Activated T-cell treated with anti-CD3 and anti-CD28 coated beads, Interleukin-2, amount 50 U/mL, for 4 hours (primary cell): ENCODE measurements at regions not wholly inside any gene's neighbourhood (a gene's known extent, or its start where the extent isn't known, plus 50 kb on each side); places are given as distances from the start of the nearest gene placed in this dataset.

Experiments
- ATAC-seq, 2 donors: fragments of 200-7000 bp; cut with Tn5 transposase; one replicate each; pipeline ENCODE4 v1.10.0; 2021
- DNase-seq: peaks from one replicate; pipeline ENCODE4 v3.0.0-alpha.2; 2020
- H3K27me3 Mint-ChIP-seq: one replicate; pipeline ENCODE4 v1.8.0; 2021; ENCODE audit warnings: low read depth, mixed read lengths
- H3K36me3 Mint-ChIP-seq: one replicate; pipeline ENCODE4 v1.8.0; 2022; ENCODE audit warnings: mixed read lengths; ENCODE audit not compliant: insufficient read depth
- H3K4me1 Mint-ChIP-seq: one replicate; pipeline ENCODE4 v1.8.0; 2021; ENCODE audit warnings: low read depth, mixed read lengths
- H3K4me3 Mint-ChIP-seq: one replicate; pipeline ENCODE4 v1.8.0; 2021; ENCODE audit warnings: mild to moderate bottlenecking, moderate library complexity, mixed read lengths
- H3K9me3 Mint-ChIP-seq: one replicate; pipeline ENCODE4 v1.8.0; 2021; ENCODE audit warnings: mixed read lengths

DNA sequence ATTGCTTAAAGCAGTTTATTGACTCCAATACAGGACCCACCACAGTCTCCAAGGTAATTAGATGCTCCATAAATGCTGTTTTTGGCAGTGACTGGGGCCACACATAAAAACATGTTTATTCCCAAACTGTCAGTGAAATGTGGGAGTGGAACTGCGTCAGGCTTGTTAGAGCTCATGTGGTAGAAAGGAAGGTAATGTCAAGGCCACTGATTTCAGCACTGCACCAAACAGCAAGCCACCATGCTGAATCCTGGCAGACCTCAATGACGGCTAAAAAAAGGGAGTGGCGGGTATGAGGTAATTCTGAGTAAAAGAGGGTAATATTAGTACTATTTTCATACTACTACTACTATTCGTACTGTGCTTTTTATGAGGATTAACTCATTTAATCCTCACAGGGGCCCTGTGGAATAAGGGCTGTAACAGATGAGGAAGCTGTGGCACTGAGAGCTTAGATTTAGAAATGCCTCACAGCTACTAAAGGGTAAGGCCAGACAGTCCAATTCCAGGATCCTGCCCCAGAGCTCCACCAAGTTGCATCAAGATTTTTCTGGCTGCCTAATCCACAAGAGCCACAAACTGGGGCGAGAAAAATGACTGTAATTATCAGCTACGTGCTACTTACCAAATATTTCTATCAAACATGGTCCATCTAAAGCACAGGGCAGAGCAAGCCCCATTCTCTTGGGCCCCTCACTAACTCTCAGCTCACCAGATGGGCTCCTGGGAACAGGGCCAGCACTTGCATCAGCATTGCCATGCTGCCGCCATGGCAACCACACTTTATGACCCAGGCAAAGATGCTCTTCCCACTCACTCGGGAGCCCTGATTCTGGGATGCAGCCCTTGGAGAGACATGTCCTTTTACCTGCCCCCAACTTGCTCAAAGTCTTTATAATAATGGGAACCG, 83.6 kb upstream of the SPATA12 start:
- Mint-ChIP-seq H3K36me3 (no peaks in the 10 kb centered on the region), H3K9me3 (no peaks in the 10 kb centered on the region)
- DNase-seq = no peak

DNA sequence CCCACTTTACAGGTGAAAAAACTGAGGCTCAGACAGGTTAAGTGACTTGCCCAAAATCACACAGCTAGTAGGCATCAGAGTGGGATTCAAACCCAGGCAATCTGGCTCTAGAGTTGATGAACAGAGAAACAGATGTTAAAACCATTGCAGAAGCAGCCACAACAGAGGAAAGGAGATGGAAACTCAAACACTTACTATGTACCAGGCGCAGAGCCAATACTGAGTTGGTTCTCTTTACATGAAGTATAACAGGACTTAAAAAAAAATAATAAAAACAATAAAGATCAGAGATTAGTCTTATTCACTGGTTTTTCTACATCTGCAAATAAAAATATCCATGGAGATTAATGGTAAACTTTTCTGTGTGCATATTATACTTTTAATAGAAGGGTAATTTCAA, 84.9 kb upstream of the SPATA12 start:
- DNase-seq (no peak), ATAC-seq (no peak)
- H3K4me1 Mint-ChIP-seq = peaks cover 7% of the 10 kb centered on the region
- no peaks in the 10 kb centered on the region for H3K27me3 Mint-ChIP-seq
- H3K36me3 Mint-ChIP-seq = no peaks in the 10 kb centered on the region
- no peaks in the 10 kb centered on the region for H3K9me3 Mint-ChIP-seq
- H3K4me3 Mint-ChIP-seq = no peak overlapping the region

More for the DNA sequence above, 83.6 kb upstream of the SPATA12 start:
- no peak overlapping the region for H3K4me3 Mint-ChIP-seq
- no peak for ATAC-seq
- H3K4me1 Mint-ChIP-seq = peaks cover 13% of the 10 kb centered on the region
- H3K27me3 Mint-ChIP-seq = no peaks in the 10 kb centered on the region

DNA sequence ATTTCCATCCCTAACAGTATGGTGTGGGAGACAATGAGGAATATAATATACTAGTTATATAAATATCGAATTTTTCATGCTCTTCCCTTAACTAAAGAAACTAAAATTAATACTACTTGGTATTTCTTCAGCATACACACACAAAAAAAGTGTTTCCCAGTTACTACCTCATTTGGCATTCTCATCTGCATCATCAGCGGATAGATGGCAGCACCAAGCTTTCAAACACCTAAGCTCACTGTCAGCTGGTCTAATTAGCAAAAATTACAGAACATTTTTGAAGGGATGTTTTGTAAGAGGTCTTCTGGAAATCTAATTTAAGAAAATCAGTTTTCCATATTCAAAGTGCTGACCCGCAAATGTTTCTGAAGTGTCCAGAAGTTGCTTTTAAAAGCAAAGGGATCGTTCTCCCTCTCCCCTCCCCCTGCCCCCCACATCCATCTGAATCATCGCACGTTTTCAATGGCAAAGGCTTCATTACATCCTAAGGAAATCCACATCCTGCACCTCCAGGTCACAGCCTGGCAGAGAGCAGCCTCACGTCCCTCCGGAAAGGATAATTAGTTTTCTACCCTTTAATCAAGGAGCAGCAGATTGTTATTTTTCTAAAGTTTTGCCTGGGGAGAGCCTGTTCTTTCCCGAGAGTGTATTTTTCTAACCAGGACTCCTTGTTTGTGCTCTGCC, 86.1 kb upstream of the SPATA12 start:
- Mint-ChIP-seq H3K4me3 (no peak overlapping the region), H3K36me3 (no peaks in the 10 kb centered on the region), H3K27me3 (no peaks in the 10 kb centered on the region), H3K4me1 (peaks cover 10% of the 10 kb centered on the region), H3K9me3 (no peaks in the 10 kb centered on the region)
- DNase-seq (no peak), ATAC-seq (no peak)

- Mint-ChIP-seq H3K4me3 (no peak overlapping the region), H3K9me3 (no peaks in the 10 kb centered on the region), H3K27me3 (no peaks in the 10 kb centered on the region), H3K4me1 (peaks cover 10% of the 10 kb centered on the region), H3K36me3 (no peaks in the 10 kb centered on the region)
- no peak for DNase-seq
- no peak for ATAC-seq
Measured at GRCh38 chr3:56971816-56972215, 88.6 kb upstream of the SPATA12 start.

GRCh38 chr3:56971261-56971660, 89.2 kb upstream of the SPATA12 start:
- Mint-ChIP-seq H3K4me3 (no peak overlapping the region), H3K36me3 (no peaks in the 10 kb centered on the region), H3K27me3 (no peaks in the 10 kb centered on the region), H3K4me1 (peaks cover 10% of the 10 kb centered on the region), H3K9me3 (no peaks in the 10 kb centered on the region)
- ATAC-seq (no peak), DNase-seq (no peak)

DNA sequence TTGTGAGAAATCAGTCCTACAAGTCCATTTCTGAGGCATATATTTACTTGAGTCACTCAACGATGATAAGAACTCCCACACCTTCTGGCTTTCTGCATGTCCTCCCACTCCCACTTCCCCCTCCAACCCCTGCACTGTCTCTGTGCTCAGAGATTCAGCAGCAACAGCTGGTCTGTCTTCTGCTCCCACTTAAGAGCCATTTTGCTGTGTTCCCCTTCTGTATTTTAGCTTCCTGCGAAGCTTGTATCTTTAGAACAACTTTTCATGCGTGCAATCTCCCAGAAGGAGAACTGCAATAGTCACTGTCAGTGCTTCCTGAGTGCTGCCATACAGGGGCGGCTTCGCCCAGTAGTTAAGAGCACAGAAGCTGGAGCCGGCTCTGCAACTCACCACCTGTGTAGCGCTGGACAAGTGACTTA, 90.0 kb upstream of the SPATA12 start:
- H3K36me3 Mint-ChIP-seq = no peaks in the 10 kb centered on the region
- no peaks in the 10 kb centered on the region for H3K27me3 Mint-ChIP-seq
- ATAC-seq = peak; percentile 40 to 52
- H3K9me3 Mint-ChIP-seq = no peaks in the 10 kb centered on the region
- no peak for DNase-seq
- peaks cover 10% of the 10 kb centered on the region for H3K4me1 Mint-ChIP-seq
- no peak overlapping the region for H3K4me3 Mint-ChIP-seq

GRCh38 chr3:56969851-56970250, 90.6 kb upstream of the SPATA12 start:
- H3K27me3 Mint-ChIP-seq = no peaks in the 10 kb centered on the region
- no peak for DNase-seq
- ATAC-seq = no peak
- no peaks in the 10 kb centered on the region for H3K36me3 Mint-ChIP-seq
- no peak overlapping the region for H3K4me3 Mint-ChIP-seq
- no peaks in the 10 kb centered on the region for H3K9me3 Mint-ChIP-seq
- peaks cover 10% of the 10 kb centered on the region for H3K4me1 Mint-ChIP-seq

- no peak for DNase-seq
- peaks cover 4% of the 10 kb centered on the region for H3K9me3 Mint-ChIP-seq
- no peaks in the 10 kb centered on the region for H3K27me3 Mint-ChIP-seq
- H3K4me1 Mint-ChIP-seq = peaks cover 10% of the 10 kb centered on the region
- ATAC-seq = no peak
- H3K4me3 Mint-ChIP-seq = no peak overlapping the region
- H3K36me3 Mint-ChIP-seq = peaks cover 2% of the 10 kb centered on the region
Measured at GRCh38 chr3:56966509-56966908, 94.0 kb upstream of the SPATA12 start.

GRCh38 chr3:56966104-56966503, 94.4 kb upstream of the SPATA12 start:
- Mint-ChIP-seq H3K4me3 (no peak overlapping the region), H3K4me1 (peaks cover 10% of the 10 kb centered on the region), H3K9me3 (peaks cover 4% of the 10 kb centered on the region), H3K36me3 (peaks cover 2% of the 10 kb centered on the region), H3K27me3 (no peaks in the 10 kb centered on the region)
- DNase-seq = no peak
- no peak for ATAC-seq

DNA sequence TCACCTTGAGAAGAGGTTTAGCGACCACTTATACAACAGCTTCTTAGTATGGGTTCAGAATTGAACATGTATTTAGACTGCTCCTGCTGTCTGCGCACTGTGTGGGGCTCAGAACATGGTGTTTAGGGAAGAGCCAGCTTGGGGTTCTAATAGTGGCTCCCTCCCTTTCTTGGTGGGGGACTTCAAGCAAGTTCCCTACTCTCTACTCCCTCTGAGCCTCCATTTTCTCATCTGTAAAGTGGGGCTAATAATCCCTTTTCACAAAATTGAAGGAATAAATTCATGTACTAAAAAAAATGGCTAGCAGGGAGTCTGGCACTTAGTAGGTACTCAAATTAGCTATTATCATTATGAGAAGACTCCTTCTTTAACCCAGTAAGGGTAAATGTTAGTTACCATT, 97.5 kb upstream of the SPATA12 start:
- Mint-ChIP-seq H3K4me1 (peaks cover 12% of the 10 kb centered on the region), H3K4me3 (no peak overlapping the region), H3K9me3 (peaks cover 4% of the 10 kb centered on the region), H3K27me3 (no peaks in the 10 kb centered on the region), H3K36me3 (peaks cover 2% of the 10 kb centered on the region)
- ATAC-seq (no peak), DNase-seq (no peak)

GRCh38 chr3:56962206-56962605, 98.3 kb upstream of the SPATA12 start:
- Mint-ChIP-seq H3K4me3 (no peak overlapping the region), H3K36me3 (peaks cover 2% of the 10 kb centered on the region), H3K27me3 (no peaks in the 10 kb centered on the region), H3K9me3 (peaks cover 4% of the 10 kb centered on the region), H3K4me1 (peaks cover 14% of the 10 kb centered on the region)
- no peak for ATAC-seq
- no peak for DNase-seq

- Mint-ChIP-seq H3K9me3 (peaks cover 4% of the 10 kb centered on the region), H3K4me1 (peaks cover 14% of the 10 kb centered on the region), H3K27me3 (no peaks in the 10 kb centered on the region), H3K36me3 (peaks cover 2% of the 10 kb centered on the region), H3K4me3 (no peak overlapping the region)
- peak; percentile 69 to 81 for ATAC-seq
- no peak for DNase-seq
Measured at GRCh38 chr3:56960234-56960917, 100.1 kb upstream of the SPATA12 start.

GRCh38 chr3:56958879-56959278, 101.6 kb upstream of the SPATA12 start:
- H3K4me1 Mint-ChIP-seq = peaks cover 14% of the 10 kb centered on the region
- DNase-seq = no peak
- no peaks in the 10 kb centered on the region for H3K9me3 Mint-ChIP-seq
- H3K4me3 Mint-ChIP-seq = no peak overlapping the region
- H3K36me3 Mint-ChIP-seq = no peaks in the 10 kb centered on the region
- ATAC-seq = no peak
- no peaks in the 10 kb centered on the region for H3K27me3 Mint-ChIP-seq

GRCh38 chr3:56957522-56957921, 102.9 kb upstream of the SPATA12 start:
- no peak for DNase-seq
- no peaks in the 10 kb centered on the region for H3K36me3 Mint-ChIP-seq
- peaks cover 14% of the 10 kb centered on the region for H3K4me1 Mint-ChIP-seq
- H3K27me3 Mint-ChIP-seq = no peaks in the 10 kb centered on the region
- no peak for ATAC-seq
- H3K9me3 Mint-ChIP-seq = no peaks in the 10 kb centered on the region
- no peak overlapping the region for H3K4me3 Mint-ChIP-seq
